Left cardiac atrium (tissue), 4 donors: ENCODE measurements at regions not wholly inside any gene's neighbourhood (a gene's known extent, or its start where the extent isn't known, plus 50 kb on each side); places are given as distances from the start of the nearest gene placed in this dataset.

ENCODE experiments used
- ATAC-seq, 2 donors: fragments of 200-7000 bp; cut with Tn5 transposase; one replicate each; pipeline ENCODE4 v1.9.1; 2020; ENCODE audit warnings: mild to moderate bottlenecking in 2 of 2, moderate library complexity in 2 of 2
- DNase-seq: peaks from one replicate; pipeline ENCODE4 v3.0.0-alpha.2; 2020
- intact Hi-C, 2 donors: fragments of 100-400 bp; cut with DNase I; formaldehyde crosslinking; loops; one replicate each; pipeline versions ENCODE4 v1.14.1 to v1.15.1; 2022 to 2023
- donor health status: DM: no; HTN: yes; CAD: no.
- donor health status: DM: no; HTN: yes; CAD: no; lungs with severe emphysema.
- donor health status: DM: yes; HTN: yes; CAD: no.
- donor health status: Dilated cardiomyopathy.

GRCh38 chr2:206368484-206368883 is 74.8 kb upstream of the ADAM23 start:
- intact Hi-C loops: no loop called here
- ATAC-seq: peak; percentile 81 to 82
- no peak for DNase-seq

- DNase-seq (no peak), ATAC-seq (peak; percentile 55 to 59)
- intact Hi-C loops: no loop called here
Observed at GRCh38 chr2:206368933-206369569, 74.3 kb upstream of the ADAM23 start.

- ATAC-seq (no peak), DNase-seq (no peak)
- intact Hi-C loops: no loop called here
Observed at GRCh38 chr2:206375956-206376355, 67.4 kb upstream of the ADAM23 start.

- DNase-seq (no peak), ATAC-seq (peak in 1 of 2 donors; percentile 81)
- intact Hi-C loops: no loop called here
Observed at GRCh38 chr2:206378835-206379234, 64.5 kb upstream of the ADAM23 start.

- DNase-seq (no peak), ATAC-seq (peak in 1 of 2 donors; percentile 71)
- intact Hi-C loops: no loop called here
Observed at GRCh38 chr2:206379266-206379665, 64.1 kb upstream of the ADAM23 start.

DNA sequence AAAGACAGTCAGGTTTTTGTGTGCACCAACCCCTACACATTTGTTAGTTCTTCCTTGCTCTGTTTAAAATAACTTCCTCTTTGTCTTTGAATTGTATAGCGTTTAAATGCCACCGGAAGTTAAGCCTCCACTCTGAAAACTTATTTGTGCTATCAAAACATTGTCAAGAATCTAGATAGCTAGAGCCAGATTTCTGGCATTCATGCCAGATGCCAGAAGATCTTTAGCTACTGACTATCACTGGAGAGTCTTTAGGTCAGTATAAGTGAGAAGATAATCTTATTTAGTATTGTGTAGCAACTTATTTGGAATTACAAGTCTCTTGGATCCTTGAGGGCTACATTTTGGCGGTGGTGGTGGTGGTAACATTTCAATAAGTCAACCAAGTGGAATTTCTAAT is 63.4 kb upstream of the ADAM23 start:
- no peak for DNase-seq
- no peak for ATAC-seq
- intact Hi-C loops: no loop called here

GRCh38 chr2:206381881-206382280 is 61.5 kb upstream of the ADAM23 start:
- no peak for DNase-seq
- intact Hi-C loops: no loop called here
- ATAC-seq: no peak

- no peak for DNase-seq
- ATAC-seq: no peak
- intact Hi-C loops: no loop called here
Observed at GRCh38 chr2:206383669-206384068, 59.7 kb upstream of the ADAM23 start.

DNA sequence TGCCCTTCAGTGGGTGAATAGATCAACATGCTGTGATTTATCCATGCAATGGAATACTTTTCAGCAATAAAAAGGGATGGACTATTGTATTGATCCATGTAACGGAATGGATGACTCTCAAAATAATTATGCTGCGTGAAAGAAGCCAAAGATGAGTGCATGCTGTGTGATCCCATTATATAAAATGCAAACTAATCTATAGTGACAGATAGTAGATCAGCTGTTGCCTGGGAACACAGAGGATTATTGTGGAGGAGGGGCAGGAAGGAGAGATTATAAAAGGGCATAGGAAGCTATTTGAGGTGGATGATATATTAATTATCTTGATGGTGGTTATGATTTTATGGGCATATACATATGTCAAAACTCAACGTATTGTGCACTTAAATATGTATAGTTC is 55.5 kb upstream of the ADAM23 start:
- no peak for DNase-seq
- ATAC-seq: no peak
- intact Hi-C loops: no loop called here

GRCh38 chr2:206388698-206389097 is 54.6 kb upstream of the ADAM23 start:
- ATAC-seq (no peak), DNase-seq (no peak)
- intact Hi-C loops: no loop called here

DNA sequence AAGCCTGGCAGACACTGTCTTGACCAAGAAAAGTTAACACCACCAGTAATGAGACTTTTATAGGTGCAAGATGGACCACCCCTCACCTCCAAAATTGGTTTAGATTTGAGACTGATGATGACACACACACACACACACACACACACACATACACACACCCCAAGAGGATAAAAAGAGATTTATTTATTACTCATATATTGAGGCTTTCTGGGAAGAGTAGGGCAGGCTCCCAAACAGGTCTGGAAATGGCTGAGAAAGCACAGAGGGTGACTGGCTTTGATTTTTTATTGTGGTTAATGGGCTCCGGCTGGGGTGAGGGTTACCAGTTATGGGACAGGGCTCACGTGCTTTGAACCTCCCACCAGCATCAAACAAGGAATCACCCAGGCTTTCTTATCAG is 54.2 kb upstream of the ADAM23 start:
- intact Hi-C loops: no loop called here
- ATAC-seq (no peak), DNase-seq (no peak)

DNA sequence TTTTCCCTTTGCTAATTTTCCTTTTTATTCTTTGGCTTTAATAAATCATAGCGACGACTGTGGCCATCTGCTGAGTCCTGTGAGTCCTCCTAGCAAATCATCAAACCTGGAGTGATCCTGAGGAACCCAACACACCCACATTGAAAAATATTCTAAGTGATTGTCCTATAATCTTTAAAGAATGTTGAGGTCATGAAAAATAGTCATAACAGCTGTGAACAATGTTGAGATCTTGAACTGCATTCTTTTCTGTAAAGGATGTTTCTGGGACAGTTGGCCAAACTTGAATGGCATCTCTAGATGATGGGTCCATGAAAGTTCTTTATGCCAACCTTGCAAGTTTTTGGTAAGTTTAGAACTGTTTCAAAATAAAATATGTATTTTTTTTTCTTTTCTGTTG is 53.2 kb upstream of the ADAM23 start:
- ATAC-seq (no peak), DNase-seq (no peak)
- intact Hi-C loops: loop anchor here in 1 of 2 donors (10.0 kb wide), 1 partner anchor 135 kb away; no protein-coding TSS in a partner anchor

- DNase-seq (no peak), ATAC-seq (peak in 1 of 2 donors; percentile 50)
- intact Hi-C loops: loop anchor here in 1 of 2 donors (2.0 to 10.0 kb wide), 2 partner anchors 133 to 163 kb away; no protein-coding TSS in a partner anchor
Observed at GRCh38 chr2:206392118-206392517, 51.2 kb upstream of the ADAM23 start.
